ENCODE measurements at regions not wholly inside any gene's neighbourhood (a gene's known extent, or its start where the extent isn't known, plus 50 kb on each side); places are given as distances from the start of the nearest gene placed in this dataset.

DNA sequence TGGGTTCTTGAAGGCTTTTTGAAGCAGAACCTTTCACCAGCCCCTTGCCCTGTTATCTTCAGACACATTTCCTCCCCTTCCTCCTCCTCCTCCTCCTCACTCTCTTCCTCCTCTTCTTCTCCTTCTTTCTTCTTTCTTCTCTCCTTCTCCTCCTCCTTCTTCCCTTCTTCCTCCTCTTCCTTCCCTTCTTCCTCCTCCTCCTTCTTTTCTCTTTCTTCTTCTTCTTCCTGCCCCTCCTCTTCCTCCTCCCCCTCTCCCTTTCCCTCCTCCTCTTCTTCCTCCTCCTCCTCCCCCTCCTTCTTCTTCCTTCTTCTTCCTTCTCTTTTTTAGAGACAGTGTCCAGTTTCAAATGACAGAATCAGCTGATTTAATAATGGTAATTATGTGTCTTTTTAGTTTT lies 226.0 kb downstream of the DKK2 start:
- H3K9me3 ChIP-seq: no peaks in the 10 kb centered on the region
- H3K27me3 ChIP-seq: no peaks in the 10 kb centered on the region
- no peaks in the 10 kb centered on the region for H3K4me1 ChIP-seq
- intact Hi-C loops (cut with DNase I): no loop called here
- no peak overlapping the region for H3K4me3 ChIP-seq
- H3K36me3 ChIP-seq: no peaks in the 10 kb centered on the region
- no peak for TF ChIP-seq CTCF (IDR thresholded peaks at IDR 0.05)
- no peak for DNase-seq
- no peak overlapping the region for H3K27ac ChIP-seq
- no peak overlapping the region for H3K9ac ChIP-seq (ENCODE audit: low read depth in 2 of 2, low read length in 2 of 2)

DNA sequence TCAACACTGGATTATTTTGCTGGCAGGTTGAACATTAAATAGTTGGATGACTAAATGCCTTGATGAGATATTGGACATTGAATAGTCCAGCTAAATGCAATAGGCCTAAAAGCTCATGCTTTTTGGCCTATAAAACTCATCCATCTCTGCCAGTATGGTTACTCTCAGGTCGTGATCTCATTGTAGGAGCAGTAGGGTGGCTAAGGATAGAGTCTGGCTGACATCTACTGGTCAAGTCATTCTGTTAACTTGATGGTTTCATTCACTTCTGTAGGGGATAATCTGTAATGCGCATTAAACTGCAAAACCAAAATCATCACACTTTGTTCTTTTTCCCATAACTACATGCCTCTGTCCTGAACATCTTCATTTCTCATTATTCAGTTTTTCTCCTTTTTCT lies 227.0 kb downstream of the DKK2 start:
- Histone ChIP-seq H3K4me3 (no peak overlapping the region), H3K4me1 (no peaks in the 10 kb centered on the region), H3K27ac (no peak overlapping the region), H3K27me3 (no peaks in the 10 kb centered on the region), H3K9me3 (no peaks in the 10 kb centered on the region), H3K36me3 (no peaks in the 10 kb centered on the region), H3K9ac (ENCODE audit: low read depth in 2 of 2, low read length in 2 of 2) (no peak overlapping the region)
- intact Hi-C loops (cut with DNase I): no loop called here
- no peak for TF ChIP-seq CTCF (IDR thresholded peaks at IDR 0.05)
- DNase-seq: no peak

DNA sequence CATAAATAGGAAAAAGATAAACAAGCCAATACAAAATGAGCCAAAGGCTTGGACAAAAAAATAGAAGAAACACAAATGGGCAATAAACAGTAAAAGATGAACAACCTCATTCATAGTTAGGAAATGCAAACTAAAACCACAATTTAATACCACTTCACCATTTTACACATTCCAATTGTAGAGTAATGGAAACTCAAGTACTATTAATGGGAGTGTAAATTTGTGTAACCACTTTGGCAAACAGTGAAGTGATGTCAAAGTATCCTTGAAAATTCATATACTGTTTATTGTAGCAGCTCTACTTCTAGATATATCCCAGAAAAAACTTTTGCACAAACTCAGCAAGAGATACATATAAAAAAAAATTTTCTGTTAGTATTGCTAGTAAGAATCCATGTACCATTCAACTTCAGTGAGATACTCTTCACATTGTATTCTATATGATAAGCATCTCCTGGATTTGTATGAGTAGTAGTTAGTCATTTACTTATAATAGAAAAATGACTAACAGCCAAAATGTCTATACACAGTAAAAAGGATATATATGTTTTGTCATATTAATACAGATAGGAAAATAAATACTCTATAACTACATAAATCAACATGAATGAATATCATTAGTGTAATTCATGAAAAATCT lies 229.8 kb downstream of the DKK2 start:
- no peak overlapping the region for H3K27ac ChIP-seq
- no peak for DNase-seq
- intact Hi-C loops (cut with DNase I): no loop called here
- H3K36me3 ChIP-seq: no peaks in the 10 kb centered on the region
- no peak overlapping the region for H3K4me3 ChIP-seq
- no peak overlapping the region for H3K9ac ChIP-seq (ENCODE audit: low read depth in 2 of 2, low read length in 2 of 2)
- H3K27me3 ChIP-seq: no peaks in the 10 kb centered on the region
- TF ChIP-seq CTCF (IDR thresholded peaks at IDR 0.05): no peak
- H3K4me1 ChIP-seq: no peaks in the 10 kb centered on the region
- H3K9me3 ChIP-seq: no peaks in the 10 kb centered on the region

- Histone ChIP-seq H3K27me3 (no peaks in the 10 kb centered on the region), H3K9me3 (no peaks in the 10 kb centered on the region), H3K36me3 (no peaks in the 10 kb centered on the region), H3K4me3 (no peak overlapping the region), H3K27ac (no peak overlapping the region), H3K4me1 (no peaks in the 10 kb centered on the region), H3K9ac (ENCODE audit: low read depth in 2 of 2, low read length in 2 of 2) (no peak overlapping the region)
- TF ChIP-seq CTCF (IDR thresholded peaks at IDR 0.05): no peak
- DNase-seq: no peak
- intact Hi-C loops (cut with DNase I): no loop called here
Measured at GRCh38 chr4:106803083-106803482, 233.0 kb downstream of the DKK2 start.

- no peaks in the 10 kb centered on the region for H3K4me1 ChIP-seq
- intact Hi-C loops (cut with DNase I): no loop called here
- TF ChIP-seq CTCF (IDR thresholded peaks at IDR 0.05): no peak
Measured at GRCh38 chr4:106801386-106801785, 234.7 kb downstream of the DKK2 start.

More at GRCh38 chr4:106801386-106801785, 234.7 kb downstream of the DKK2 start:
- Histone ChIP-seq H3K27me3 (no peaks in the 10 kb centered on the region), H3K36me3 (no peaks in the 10 kb centered on the region), H3K9me3 (no peaks in the 10 kb centered on the region), H3K9ac (ENCODE audit: low read depth in 2 of 2, low read length in 2 of 2) (no peak overlapping the region), H3K4me3 (no peak overlapping the region), H3K27ac (no peak overlapping the region)
- DNase-seq: no peak

Data from colonic mucosa (tissue), 4 donors.